ENCODE measurements at regions not wholly inside any gene's neighbourhood (a gene's known extent, or its start where the extent isn't known, plus 50 kb on each side); places are given as distances from the start of the nearest gene placed in this dataset.

DNA sequence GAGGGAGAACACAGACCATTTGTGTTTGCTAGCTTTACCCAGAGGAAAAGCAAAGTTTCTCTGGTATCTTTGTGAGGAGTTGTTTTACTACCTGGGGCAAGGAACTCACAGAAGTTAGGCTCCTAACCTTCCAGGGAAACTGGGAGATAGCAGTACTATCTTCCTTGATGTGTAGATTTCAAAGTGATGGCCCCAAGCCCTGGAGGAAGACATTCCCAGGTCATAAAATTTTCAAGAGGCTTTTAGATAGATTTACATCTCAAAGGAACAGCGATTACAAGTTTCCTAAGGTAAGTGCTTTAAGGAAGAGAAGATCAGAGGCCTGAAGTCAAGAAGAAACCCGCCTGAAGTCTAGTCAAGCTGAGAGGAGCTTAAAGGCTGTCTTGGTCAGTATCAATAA is 1187.8 kb upstream of the TMEFF2 start:
- Histone ChIP-seq H4K20me1 (ENCODE audit: insufficient read depth) (no peaks in the 10 kb centered on the region), H3K4me1 (ENCODE audit: control insufficient read depth in 1 of 2, insufficient read depth in 2 of 2, low read depth in 1 of 2, low read length in 1 of 2) (no peaks in the 10 kb centered on the region), H3F3A (replicated peaks; ENCODE audit: insufficient read depth) (no peaks in the 10 kb centered on the region), H2AFZ (ENCODE audit: low read depth) (no peak overlapping the region), H3K36me3 (replicated peaks in 1 of 2; ENCODE audit: control insufficient read depth in 1 of 2, insufficient read depth in 2 of 2, low read length in 1 of 2) (no peaks in the 10 kb centered on the region), H3K79me2 (ENCODE audit: insufficient read depth) (no peaks in the 10 kb centered on the region), H3K9me3 (no peaks in the 10 kb centered on the region), H3K9ac (no peak overlapping the region), H3K4me3 (ENCODE audit: low read depth in 2 of 2, low read length in 1 of 2) (no peak overlapping the region), H3K27ac (ENCODE audit: low read depth in 2 of 2, low read length in 1 of 2) (no peak overlapping the region), H3K4me2 (no peak overlapping the region), H3K27me3 (ENCODE audit: insufficient read depth) (no peaks in the 10 kb centered on the region), H3K9me2 (0 out of 2 replicates have a peak, but pooled peaks cover 2% of the 10 kb centered on the region)
- CTCF ChIA-PET: no interaction called here
- TF ChIP-seq GATA2 (CRISPR knock-in tag; IDR thresholded peaks at IDR 0.05) (no peak), RCOR1 (IDR thresholded peaks at IDR 0.05; ENCODE audit: low read length) (no peak), SMC3 (IDR thresholded peaks at IDR 0.05; ENCODE audit: low read depth, low read length) (no peak)
- DNase-seq: no peak
- POLR2A ChIA-PET: no interaction called here
- 22% methylated on average over 2 of the region's 2 CpGs for WGBS (ENCODE audit: low lambda C conversion rate)

GRCh38 chr2:193377789-193378188 is 1183.1 kb upstream of the TMEFF2 start:
- H3K79me2 ChIP-seq (ENCODE audit: insufficient read depth): no peaks in the 10 kb centered on the region; the same call in 1 of the 2 replicates
- CTCF ChIA-PET: no interaction called here
- H3K36me3 ChIP-seq (replicated peaks in 1 of 2; ENCODE audit: control insufficient read depth in 1 of 2, insufficient read depth in 2 of 2, low read length in 1 of 2): no peaks in the 10 kb centered on the region
- H3K4me1 ChIP-seq (ENCODE audit: control insufficient read depth in 1 of 2, insufficient read depth in 2 of 2, low read depth in 1 of 2, low read length in 1 of 2): no peaks in the 10 kb centered on the region
- H3K9me3 ChIP-seq: no peaks in the 10 kb centered on the region
- no peak overlapping the region for H3K9ac ChIP-seq
- H3K27ac ChIP-seq (ENCODE audit: low read depth in 2 of 2, low read length in 1 of 2): no peak overlapping the region
- no peaks in the 10 kb centered on the region for H3F3A ChIP-seq (replicated peaks; ENCODE audit: insufficient read depth)
- H3K4me2 ChIP-seq: no peak overlapping the region
- no peaks in the 10 kb centered on the region for H4K20me1 ChIP-seq (ENCODE audit: insufficient read depth)
- H3K27me3 ChIP-seq (ENCODE audit: insufficient read depth): no peaks in the 10 kb centered on the region
- no peak overlapping the region for H2AFZ ChIP-seq (ENCODE audit: low read depth)
- no peaks in the 10 kb centered on the region for H3K9me2 ChIP-seq
- TF ChIP-seq TEAD4 (IDR thresholded peaks at IDR 0.05; ENCODE audit: borderline replicate concordance, insufficient read depth) (no peak), GABPA (IDR thresholded peaks at IDR 0.05; ENCODE audit: low read depth) (no peak), YY1 (IDR thresholded peaks at IDR 0.05; ENCODE audit: low read depth) (no peak), USF1 (IDR thresholded peaks at IDR 0.05; ENCODE audit: borderline replicate concordance, low read depth) (no peak), GATA2 (CRISPR knock-in tag; IDR thresholded peaks at IDR 0.05) (no peak), EZH2phosphoT487 (IDR thresholded peaks at IDR 0.05; ENCODE audit: borderline replicate concordance, low read depth) (no peak), EP300 (IDR thresholded peaks at IDR 0.05; ENCODE audit: borderline replicate concordance in 1 of 2, low read depth in 1 of 2, low read length in 1 of 2) (no peak), ZBTB33 (IDR thresholded peaks at IDR 0.05; ENCODE audit: borderline replicate concordance, low read depth) (no peak), POLR2AphosphoS5 (IDR thresholded peaks at IDR 0.05; ENCODE audit: low read depth, low read length) (no peak)
- TF ChIP-seq, protein P1, sequence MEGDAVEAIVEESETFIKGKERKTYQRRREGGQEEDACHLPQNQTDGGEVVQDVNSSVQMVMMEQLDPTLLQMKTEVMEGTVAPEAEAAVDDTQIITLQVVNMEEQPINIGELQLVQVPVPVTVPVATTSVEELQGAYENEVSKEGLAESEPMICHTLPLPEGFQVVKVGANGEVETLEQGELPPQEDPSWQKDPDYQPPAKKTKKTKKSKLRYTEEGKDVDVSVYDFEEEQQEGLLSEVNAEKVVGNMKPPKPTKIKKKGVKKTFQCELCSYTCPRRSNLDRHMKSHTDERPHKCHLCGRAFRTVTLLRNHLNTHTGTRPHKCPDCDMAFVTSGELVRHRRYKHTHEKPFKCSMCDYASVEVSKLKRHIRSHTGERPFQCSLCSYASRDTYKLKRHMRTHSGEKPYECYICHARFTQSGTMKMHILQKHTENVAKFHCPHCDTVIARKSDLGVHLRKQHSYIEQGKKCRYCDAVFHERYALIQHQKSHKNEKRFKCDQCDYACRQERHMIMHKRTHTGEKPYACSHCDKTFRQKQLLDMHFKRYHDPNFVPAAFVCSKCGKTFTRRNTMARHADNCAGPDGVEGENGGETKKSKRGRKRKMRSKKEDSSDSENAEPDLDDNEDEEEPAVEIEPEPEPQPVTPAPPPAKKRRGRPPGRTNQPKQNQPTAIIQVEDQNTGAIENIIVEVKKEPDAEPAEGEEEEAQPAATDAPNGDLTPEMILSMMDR (IDR thresholded peaks at IDR 0.05): no peak
- TF ChIP-seq, protein P2, sequence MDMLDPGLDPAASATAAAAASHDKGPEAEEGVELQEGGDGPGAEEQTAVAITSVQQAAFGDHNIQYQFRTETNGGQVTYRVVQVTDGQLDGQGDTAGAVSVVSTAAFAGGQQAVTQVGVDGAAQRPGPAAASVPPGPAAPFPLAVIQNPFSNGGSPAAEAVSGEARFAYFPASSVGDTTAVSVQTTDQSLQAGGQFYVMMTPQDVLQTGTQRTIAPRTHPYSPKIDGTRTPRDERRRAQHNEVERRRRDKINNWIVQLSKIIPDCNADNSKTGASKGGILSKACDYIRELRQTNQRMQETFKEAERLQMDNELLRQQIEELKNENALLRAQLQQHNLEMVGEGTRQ (IDR thresholded peaks at IDR 0.05; ENCODE audit: borderline replicate concordance, low read depth, low read length): no peak
- no peak for DNase-seq
- H3K4me3 ChIP-seq (ENCODE audit: low read depth in 2 of 2, low read length in 1 of 2): no peak overlapping the region
- POLR2A ChIA-PET: no interaction called here
